Ishikawa (cell line): ENCODE measurements at regions not wholly inside any gene's neighbourhood (a gene's known extent, or its start where the extent isn't known, plus 50 kb on each side); places are given as distances from the start of the nearest gene placed in this dataset.

Experiments used
- CEBPB ChIP-seq: IDR thresholded peaks from 2 replicates; pipeline ENCODE4 v1.6.1; 2012
- CREB1 ChIP-seq: IDR thresholded peaks from 2 replicates; pipeline ENCODE4 v1.6.1; 2012; ENCODE audit warnings: low read depth
- EGR1 ChIP-seq: IDR thresholded peaks from 2 replicates; pipeline ENCODE4 v1.6.1; 2012
- EP300 ChIP-seq: IDR thresholded peaks from 2 replicates; pipeline ENCODE4 v1.6.1; 2012; ENCODE audit warnings: borderline replicate concordance
- FOXM1 ChIP-seq: IDR thresholded peaks from 2 replicates; pipeline ENCODE4 v1.6.1; 2012; ENCODE audit warnings: low read depth, borderline replicate concordance
- NFIC ChIP-seq: IDR thresholded peaks from 2 replicates; pipeline ENCODE4 v1.6.1; 2012
- RAD21 ChIP-seq: IDR thresholded peaks from 2 replicates; pipeline ENCODE4 v1.6.1; 2012; ENCODE audit warnings: low read depth
- TAF1 ChIP-seq: IDR thresholded peaks from 2 replicates; pipeline ENCODE4 v1.6.1; 2012; ENCODE audit warnings: low read depth, mild to moderate bottlenecking
- TCF12 ChIP-seq: IDR thresholded peaks from 2 replicates; pipeline ENCODE4 v1.6.1; 2012; ENCODE audit warnings: low read depth
- TEAD4 ChIP-seq: IDR thresholded peaks from 2 replicates; pipeline ENCODE4 v1.6.1; 2012
- YY1 ChIP-seq: IDR thresholded peaks from 2 replicates; pipeline ENCODE4 v1.6.1; 2012; ENCODE audit warnings: low read depth
- ZBTB7A ChIP-seq: IDR thresholded peaks from 2 replicates; pipeline ENCODE4 v1.6.1; 2012; ENCODE audit warnings: low read depth
- TF ChIP-seq, protein P1 (sequence below): IDR thresholded peaks from 2 replicates; pipeline ENCODE4 v1.6.1; 2012; ENCODE audit warnings: low read depth, mild to moderate bottlenecking
- TF ChIP-seq, protein P2 (sequence below): IDR thresholded peaks from 2 replicates; pipeline ENCODE4 v1.6.1; 2012
- TF ChIP-seq, protein P3 (sequence below): IDR thresholded peaks from 2 replicates; pipeline ENCODE4 v1.6.1; 2012

DNA sequence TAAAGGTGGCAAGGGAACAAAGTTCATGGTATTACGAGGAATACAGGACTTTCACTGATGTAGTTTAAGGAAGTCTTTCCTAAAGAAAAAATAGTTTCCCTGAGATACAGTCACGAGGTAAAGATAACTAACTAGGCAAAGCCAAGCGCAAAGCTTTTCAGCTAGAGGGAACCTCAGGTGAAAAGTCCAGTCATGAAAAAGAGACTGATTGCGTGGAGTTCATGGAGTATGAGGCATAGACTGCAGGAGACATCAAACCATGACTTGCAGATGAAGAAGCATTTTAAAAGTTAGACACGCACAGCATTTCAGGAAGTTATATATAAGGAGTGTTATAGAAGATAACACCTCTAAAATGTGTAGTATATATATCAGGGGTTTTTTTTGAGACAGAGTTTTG, 205.6 kb upstream of the ZNF184 start:
- TF ChIP-seq, protein P1, sequence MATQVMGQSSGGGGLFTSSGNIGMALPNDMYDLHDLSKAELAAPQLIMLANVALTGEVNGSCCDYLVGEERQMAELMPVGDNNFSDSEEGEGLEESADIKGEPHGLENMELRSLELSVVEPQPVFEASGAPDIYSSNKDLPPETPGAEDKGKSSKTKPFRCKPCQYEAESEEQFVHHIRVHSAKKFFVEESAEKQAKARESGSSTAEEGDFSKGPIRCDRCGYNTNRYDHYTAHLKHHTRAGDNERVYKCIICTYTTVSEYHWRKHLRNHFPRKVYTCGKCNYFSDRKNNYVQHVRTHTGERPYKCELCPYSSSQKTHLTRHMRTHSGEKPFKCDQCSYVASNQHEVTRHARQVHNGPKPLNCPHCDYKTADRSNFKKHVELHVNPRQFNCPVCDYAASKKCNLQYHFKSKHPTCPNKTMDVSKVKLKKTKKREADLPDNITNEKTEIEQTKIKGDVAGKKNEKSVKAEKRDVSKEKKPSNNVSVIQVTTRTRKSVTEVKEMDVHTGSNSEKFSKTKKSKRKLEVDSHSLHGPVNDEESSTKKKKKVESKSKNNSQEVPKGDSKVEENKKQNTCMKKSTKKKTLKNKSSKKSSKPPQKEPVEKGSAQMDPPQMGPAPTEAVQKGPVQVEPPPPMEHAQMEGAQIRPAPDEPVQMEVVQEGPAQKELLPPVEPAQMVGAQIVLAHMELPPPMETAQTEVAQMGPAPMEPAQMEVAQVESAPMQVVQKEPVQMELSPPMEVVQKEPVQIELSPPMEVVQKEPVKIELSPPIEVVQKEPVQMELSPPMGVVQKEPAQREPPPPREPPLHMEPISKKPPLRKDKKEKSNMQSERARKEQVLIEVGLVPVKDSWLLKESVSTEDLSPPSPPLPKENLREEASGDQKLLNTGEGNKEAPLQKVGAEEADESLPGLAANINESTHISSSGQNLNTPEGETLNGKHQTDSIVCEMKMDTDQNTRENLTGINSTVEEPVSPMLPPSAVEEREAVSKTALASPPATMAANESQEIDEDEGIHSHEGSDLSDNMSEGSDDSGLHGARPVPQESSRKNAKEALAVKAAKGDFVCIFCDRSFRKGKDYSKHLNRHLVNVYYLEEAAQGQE: no peak
- TF ChIP-seq CEBPB (no peak), RAD21 (no peak), TCF12 (no peak), CREB1 (no peak), FOXM1 (no peak), TAF1 (no peak), ZBTB7A (no peak), EGR1 (no peak), EP300 (no peak)
- TF ChIP-seq, protein P2, sequence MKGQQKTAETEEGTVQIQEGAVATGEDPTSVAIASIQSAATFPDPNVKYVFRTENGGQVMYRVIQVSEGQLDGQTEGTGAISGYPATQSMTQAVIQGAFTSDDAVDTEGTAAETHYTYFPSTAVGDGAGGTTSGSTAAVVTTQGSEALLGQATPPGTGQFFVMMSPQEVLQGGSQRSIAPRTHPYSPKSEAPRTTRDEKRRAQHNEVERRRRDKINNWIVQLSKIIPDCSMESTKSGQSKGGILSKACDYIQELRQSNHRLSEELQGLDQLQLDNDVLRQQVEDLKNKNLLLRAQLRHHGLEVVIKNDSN: no peak

DNA sequence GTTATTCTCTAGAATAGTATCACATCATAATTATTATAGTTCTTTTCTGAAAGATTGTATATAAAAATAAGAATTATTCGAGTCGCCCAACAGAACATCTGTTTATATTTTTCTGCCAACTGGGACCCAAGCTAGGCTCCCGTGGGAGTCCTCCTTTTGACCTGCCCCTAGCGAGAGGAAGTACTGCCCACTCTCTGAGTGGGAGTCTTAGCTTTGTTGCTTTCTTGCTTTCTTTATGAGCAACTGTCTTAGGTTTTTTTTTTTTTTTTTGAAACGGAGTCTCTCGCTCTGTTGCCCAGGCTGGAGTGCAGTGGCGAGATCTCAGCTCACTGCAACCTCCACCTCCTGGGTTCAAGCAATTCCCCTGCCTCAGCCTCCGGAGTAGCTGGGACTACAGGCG, 202.0 kb upstream of the ZNF184 start:
- no peak for TF ChIP-seq EGR1
- TF ChIP-seq TAF1: no peak
- no peak for TF ChIP-seq NFIC
- TF ChIP-seq EP300: no peak

DNA sequence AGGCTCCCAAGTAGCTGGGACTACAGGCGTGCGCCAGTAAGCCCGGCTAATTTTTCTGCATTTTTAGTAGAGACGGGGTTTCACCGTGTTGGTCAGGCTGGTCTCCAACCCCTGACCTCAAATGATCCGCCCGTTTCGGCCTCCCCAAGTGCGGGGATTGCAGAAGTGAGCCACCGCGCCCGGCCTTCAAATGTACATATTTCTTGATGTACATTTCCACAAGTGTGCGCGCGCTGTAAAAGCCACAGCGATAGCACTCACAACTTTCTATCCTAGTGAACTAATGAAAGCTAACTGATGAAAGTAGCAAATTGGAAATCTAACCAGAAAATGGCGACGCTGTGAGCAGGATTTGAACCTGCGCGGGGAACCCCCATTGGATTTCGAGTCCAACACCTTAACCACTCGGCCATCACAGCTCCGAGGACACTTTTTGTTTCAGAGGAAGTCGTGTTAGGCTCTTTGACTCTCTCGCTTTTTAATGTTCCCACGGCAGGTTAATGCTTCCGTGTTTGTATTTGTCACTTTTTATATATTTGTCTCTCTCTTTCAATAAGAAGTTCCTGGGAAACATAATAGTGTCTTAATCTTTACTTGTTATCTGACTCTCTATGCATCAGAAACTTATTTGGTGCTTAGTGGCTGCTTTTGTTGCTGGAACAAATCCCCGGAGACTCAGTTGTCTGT, 199.4 kb upstream of the ZNF184 start:
- TF ChIP-seq TCF12: peak; percentile 15; the same call in 1 of the 2 replicates
- no peak for TF ChIP-seq EGR1
- TF ChIP-seq YY1: peak; percentile 81

DNA sequence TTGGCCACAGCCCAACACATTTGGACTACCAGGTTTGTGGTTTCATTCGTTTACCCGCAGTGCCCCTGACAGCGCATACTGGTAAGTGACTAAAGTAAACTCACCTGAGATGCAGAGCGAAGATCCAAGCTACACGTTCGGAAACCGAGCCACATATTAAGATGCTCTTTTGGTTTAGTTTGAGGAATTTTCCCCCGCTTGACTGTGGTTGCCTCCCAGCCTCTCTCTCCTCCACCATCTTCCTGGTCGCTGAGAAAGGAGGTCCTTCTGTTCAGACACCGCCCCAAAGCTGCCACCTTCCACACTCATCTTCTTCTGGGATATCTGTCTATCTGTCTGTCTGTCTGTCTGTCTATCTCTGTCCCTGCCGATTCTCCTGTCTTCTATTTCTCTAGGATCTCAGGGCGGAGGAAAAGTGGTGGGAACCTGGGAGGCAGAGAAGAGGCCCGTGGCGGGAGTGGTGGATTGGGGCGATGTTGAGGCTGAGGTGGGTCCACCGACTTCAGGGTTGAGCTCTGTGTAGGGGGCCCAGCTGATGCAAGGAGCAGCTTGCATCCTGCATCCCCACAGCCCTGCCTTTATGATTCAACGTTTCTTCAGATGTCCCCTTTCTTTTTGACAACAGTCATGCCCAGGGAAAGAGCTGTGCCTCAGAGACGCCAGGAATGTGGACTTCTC, 196.9 kb upstream of the ZNF184 start:
- TF ChIP-seq FOXM1 (no peak), TAF1 (no peak), ZBTB7A (no peak), NFIC (no peak), CEBPB (no peak), RAD21 (no peak), EGR1 (no peak), CREB1 (no peak), TCF12 (no peak), TEAD4 (no peak), YY1 (no peak), EP300 (no peak)
- TF ChIP-seq, protein P3, sequence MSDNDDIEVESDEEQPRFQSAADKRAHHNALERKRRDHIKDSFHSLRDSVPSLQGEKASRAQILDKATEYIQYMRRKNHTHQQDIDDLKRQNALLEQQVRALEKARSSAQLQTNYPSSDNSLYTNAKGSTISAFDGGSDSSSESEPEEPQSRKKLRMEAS: no peak
- TF ChIP-seq, protein P2: no peak
- TF ChIP-seq, protein P1: no peak

DNA sequence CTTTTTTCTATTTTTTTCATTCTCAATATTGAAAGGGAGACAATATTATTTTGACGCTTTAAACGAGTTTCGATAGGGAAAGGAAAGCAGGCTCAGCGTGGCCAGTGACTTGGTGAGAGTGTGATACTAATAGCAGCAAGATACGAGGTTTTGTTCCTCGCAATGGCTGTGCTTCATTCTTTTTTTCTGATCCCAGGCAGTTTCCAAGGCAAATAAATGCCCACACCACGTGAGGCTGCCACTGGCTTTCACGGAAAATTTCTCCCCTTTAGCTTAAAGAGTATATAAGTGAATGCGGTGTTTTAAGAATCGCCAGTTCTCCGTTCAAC, 196.4 kb upstream of the ZNF184 start:
- TF ChIP-seq, protein P3: no peak
- TF ChIP-seq RAD21 (no peak), EP300 (no peak), YY1 (no peak), TAF1 (no peak)
- TF ChIP-seq, protein P2: peak; percentile 43; the same call in 1 of the 2 replicates
